VCaP (cell line): ENCODE measurements at regions not wholly inside any gene's neighbourhood (a gene's known extent, or its start where the extent isn't known, plus 50 kb on each side); places are given as distances from the start of the nearest gene placed in this dataset.

Experiments
- H3K27ac ChIP-seq: fragments of 450-650 bp; 2 replicates; pipeline ENCODE4 v1.5.1; 2017
- TF ChIP-seq, protein P1 (sequence below): fragments of 450-650 bp; conservative IDR thresholded peaks from 2 replicates; pipeline ENCODE4 v1.5.1; 2017; ENCODE audit warnings: mild to moderate bottlenecking, moderate library complexity

DNA sequence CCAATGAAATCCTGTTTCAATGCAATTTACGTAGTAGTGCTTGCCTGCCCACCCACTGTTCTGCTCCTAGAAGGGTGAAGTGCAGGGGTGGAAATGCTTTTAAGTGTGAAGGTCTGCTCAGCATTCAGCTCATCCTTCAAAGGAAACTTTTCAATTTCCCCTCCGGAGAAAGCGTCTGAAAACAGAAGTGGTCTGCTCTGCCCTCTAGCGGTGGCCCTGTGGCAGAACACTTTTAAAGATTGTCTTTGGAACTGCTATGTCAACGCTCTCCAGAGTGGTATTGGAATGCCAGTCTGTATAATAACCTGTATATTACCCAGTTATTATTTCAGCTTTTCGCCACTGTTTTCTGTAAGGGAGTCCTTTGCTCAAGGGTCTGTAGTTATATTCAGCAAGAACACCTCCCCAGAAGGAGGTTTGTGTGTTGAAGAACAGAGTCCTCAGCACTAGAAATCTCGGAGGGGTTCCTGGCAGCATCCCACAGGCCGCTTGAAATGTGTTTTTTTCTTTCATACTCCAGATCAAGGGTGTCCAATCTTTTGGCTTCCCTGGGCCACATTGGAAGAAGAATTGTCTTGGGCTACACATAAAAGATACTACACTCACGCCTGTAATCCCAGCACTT, 63.1 kb upstream of the KLHL31 start:
- no peak overlapping the region for H3K27ac ChIP-seq
- TF ChIP-seq, protein P1, sequence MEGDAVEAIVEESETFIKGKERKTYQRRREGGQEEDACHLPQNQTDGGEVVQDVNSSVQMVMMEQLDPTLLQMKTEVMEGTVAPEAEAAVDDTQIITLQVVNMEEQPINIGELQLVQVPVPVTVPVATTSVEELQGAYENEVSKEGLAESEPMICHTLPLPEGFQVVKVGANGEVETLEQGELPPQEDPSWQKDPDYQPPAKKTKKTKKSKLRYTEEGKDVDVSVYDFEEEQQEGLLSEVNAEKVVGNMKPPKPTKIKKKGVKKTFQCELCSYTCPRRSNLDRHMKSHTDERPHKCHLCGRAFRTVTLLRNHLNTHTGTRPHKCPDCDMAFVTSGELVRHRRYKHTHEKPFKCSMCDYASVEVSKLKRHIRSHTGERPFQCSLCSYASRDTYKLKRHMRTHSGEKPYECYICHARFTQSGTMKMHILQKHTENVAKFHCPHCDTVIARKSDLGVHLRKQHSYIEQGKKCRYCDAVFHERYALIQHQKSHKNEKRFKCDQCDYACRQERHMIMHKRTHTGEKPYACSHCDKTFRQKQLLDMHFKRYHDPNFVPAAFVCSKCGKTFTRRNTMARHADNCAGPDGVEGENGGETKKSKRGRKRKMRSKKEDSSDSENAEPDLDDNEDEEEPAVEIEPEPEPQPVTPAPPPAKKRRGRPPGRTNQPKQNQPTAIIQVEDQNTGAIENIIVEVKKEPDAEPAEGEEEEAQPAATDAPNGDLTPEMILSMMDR = peak; percentile 91

DNA sequence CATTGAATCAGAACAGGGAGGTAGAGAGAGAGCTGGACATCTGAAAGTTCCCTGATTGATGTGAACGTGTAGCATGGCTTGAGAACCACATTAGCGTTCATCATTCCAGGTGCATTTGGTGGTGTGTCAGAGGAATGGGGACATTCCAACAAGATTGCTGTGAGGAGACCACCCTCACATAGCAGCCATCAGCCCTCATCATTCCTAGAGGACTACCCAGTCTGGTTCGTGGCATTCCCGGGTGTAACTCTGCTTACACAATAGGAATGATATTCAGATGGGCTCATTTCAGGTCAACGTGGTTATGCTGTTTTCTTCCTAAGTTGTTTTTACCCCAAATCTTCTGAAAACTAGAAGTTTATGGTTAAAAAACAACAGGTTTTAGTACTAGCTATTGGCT, 62.2 kb upstream of the KLHL31 start:
- TF ChIP-seq, protein P1 = no peak
- H3K27ac ChIP-seq = no peak overlapping the region

DNA sequence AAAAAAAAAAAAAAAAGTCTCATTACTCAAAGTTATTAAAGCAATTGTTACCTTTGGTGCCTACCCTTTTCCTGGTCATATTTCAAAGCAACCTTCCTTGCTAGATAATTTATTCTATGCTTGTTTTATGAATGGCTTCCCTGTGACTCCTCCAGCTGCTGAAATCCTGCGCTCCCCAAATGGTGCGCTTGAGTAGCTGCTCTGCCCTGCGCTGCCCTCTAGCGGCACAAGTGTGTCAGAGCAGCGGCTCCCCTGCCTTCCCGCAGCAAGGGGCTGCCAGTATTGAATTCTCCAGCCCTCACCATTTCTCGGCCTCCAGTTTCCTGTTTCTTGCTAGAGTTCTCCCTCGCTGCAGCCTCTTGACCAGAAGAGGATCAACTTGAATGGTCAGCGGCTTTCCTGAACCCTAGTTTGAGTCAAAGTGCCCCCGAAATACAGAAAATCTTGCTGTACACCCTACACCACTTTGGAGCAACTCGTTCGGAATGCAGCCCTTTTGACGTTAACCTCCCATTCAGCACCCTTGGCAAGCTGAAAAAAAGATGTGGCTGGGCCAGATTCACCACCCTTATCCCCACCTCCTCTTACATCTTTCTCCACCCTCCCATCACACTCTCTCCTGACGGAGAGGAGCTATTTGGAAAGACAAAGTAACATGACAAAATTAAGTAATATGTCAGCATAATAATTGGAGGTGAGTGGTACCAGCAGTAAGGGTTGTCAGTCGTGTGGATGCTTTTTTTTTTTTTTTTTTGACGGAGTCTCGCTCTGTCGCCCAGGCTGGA, 60.4 kb upstream of the KLHL31 start:
- TF ChIP-seq, protein P1 = peak; percentile 97
- H3K27ac ChIP-seq = peak overlapping the region; percentile 69; the same call in 1 of the 2 replicates

DNA sequence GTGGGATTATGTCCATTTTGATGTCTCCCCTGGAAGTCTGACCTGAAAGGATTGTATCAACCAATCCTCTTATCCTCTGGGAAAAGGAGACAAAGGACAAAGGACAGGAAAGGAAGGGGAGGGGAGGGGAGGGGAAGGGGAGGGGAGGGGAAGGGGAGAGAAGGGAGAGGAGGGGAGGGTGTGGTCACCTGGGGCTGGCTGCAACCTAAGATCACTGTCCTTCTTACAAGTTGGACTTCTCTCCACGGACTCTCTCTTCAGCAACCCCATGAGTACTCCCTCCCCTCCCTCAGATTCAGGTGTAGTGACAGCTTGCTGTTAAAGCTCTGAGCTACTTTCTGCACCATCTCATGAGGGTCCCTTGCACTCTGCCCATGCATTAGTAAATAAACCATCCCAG, 58.9 kb upstream of the KLHL31 start:
- peak overlapping the region; percentile 69 for H3K27ac ChIP-seq
- TF ChIP-seq, protein P1 = no peak

DNA sequence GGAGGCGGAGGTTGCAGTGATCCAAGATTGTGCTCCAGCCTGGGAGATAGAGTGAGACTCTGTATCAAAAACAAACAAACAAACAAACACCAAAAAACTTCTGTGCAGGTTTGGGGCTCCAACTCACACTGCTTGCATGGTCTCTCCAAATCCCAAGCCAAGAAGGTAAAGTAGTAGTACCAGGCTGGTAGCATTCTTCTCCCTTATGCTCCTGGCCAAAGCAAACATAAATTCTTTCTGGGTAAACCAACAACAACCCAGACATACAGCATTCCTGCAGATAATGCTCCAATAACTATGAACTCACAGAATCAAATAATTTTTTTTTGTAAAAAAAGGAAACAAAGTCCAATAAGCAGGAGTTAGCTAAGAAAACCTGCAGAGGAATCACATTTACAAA, 57.8 kb upstream of the KLHL31 start:
- H3K27ac ChIP-seq = peak overlapping the region; percentile 69

DNA sequence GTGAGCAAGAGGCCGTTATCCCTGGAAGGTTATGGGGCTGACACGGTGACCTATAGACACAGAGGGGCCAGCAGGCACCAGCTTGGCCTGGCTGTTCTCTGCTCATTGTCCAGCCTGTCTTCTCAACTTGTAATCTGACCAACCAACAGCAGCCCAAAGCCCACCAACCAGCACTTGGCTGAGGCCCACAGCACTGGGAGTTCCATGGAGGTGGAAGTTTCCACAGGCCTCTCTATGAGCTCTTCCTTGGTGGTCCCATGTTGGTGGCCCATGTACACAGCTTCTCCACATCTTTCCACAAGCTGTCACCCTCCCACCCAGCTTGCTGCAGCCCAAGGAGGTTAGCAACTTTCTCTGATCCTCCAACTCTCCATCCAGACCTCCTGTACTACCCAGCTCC, 56.2 kb upstream of the KLHL31 start:
- H3K27ac ChIP-seq = no peak overlapping the region
- TF ChIP-seq, protein P1 = no peak

More for the DNA sequence above, 57.8 kb upstream of the KLHL31 start:
- TF ChIP-seq, protein P1 = no peak

DNA sequence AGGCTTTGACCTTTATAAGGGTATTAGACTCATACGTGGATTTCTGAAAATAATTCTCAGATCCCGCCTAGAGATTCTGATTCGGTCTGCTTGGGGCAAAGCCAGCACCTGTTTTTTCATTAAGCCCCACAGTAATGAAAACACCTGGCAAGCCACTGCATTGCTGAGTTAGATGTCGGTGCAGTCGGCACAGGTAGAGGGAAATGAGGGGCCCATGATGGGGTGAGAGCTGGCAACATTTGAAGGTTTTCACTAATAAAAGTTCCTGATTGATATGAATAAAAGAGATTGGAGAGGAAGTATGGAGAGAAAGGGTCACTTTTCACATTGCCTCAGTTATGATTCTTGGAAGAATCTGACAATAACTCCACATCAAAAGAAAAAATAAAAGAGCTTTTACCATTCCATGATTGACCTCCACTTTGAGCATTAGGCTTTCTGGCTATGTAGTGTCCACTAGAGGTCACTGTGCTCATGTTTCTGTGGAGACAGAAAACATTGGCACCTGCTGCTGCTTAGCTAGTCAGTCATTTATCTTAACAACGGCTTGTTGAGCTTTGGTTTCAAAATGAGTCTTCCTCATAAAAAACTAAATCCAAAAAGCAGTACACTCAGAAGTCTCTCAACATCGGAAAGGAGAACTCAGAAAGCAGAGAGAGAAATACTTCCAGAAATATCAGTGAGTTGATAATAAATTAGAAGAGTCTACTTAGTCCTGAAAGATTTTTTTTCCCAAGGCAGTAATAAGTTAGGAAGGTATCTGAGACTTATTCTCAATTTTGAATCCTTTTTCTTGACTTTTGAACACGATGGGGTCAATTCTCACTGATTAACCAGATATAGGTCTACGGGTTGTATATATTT, 53.3 kb upstream of the KLHL31 start:
- TF ChIP-seq, protein P1 = peak; percentile 90
- H3K27ac ChIP-seq = peak overlapping the region; percentile 31; the same call in 1 of the 2 replicates
